Calu3 (cell line): ENCODE measurements at regions not wholly inside any gene's neighbourhood (a gene's known extent, or its start where the extent isn't known, plus 50 kb on each side); places are given as distances from the start of the nearest gene placed in this dataset.
A peak's percentile ranks its signal among the peaks of the same experiment; 100 is the strongest.
"Not testable (repeated sequence)": the region's sequence is repeated elsewhere in the genome, so short reads cannot be mapped to it uniquely, and the experiment has no call there.

ENCODE experiments used
- BruUV-seq: library from RNA; stranded (reverse); fragments of 400-500 nt; replicated peaks from 2 replicates; lab custom pipeline; 2021; lab: Mats Ljungman, UMichigan
- CTCF ChIA-PET: fragments of 300-600 bp; sonication (Branson Sonifier 250); formaldehyde crosslinking; loops from one replicate; lab custom pipeline; 2022; ENCODE audit warnings: antibody characterized with exemption; lab: Charles Lee
- DNase-seq: peaks from one replicate; pipeline ENCODE4 v3.0.0; 2022
- H3K27ac Mint-ChIP-seq: one replicate; pipeline ENCODE4 v1.8.0; 2022; ENCODE audit warnings: mixed read lengths; ENCODE audit not compliant: unreplicated experiment
- H3K27me3 Mint-ChIP-seq: one replicate; pipeline ENCODE4 v1.8.0; 2022; ENCODE audit warnings: mixed read lengths; ENCODE audit not compliant: unreplicated experiment
- H3K36me3 Mint-ChIP-seq: one replicate; pipeline ENCODE4 v1.8.0; 2022; ENCODE audit warnings: mild to moderate bottlenecking, moderate library complexity, mixed read lengths; ENCODE audit not compliant: insufficient read depth, unreplicated experiment
- H3K4me1 Mint-ChIP-seq: one replicate; pipeline ENCODE4 v1.8.0; 2022; ENCODE audit warnings: mild to moderate bottlenecking, low read depth, mixed read lengths; ENCODE audit not compliant: unreplicated experiment
- H3K4me3 Mint-ChIP-seq: one replicate; pipeline ENCODE4 v1.8.0; 2022; ENCODE audit warnings: mild to moderate bottlenecking, low read depth, moderate library complexity, mixed read lengths; ENCODE audit not compliant: unreplicated experiment
- H3K9me3 Mint-ChIP-seq: one replicate; pipeline ENCODE4 v1.8.0; 2022; ENCODE audit warnings: low read depth, mixed read lengths; ENCODE audit not compliant: unreplicated experiment
- intact Hi-C: fragments of 100-400 bp; cut with micrococcal nuclease; formaldehyde crosslinking; loops from one replicate; pipeline ENCODE4 v1.10.0; 2022; ENCODE audit not compliant: unreplicated experiment
- TF ChIP-seq, protein P1 (sequence below): fragments of 200-600 bp; IDR thresholded peaks from one replicate; pipeline ENCODE4 v1.8.0; 2022; ENCODE audit warnings: antibody characterized with exemption; ENCODE audit not compliant: unreplicated experiment

- DNase-seq, intact Hi-C loops, H3K36me3 Mint-ChIP-seq, H3K27me3 Mint-ChIP-seq, H3K4me3 Mint-ChIP-seq, BruUV-seq, H3K9me3 Mint-ChIP-seq, CTCF ChIA-PET, H3K27ac Mint-ChIP-seq: not testable (repeated sequence)
- peaks cover 35% of the 10 kb centered on the region for H3K4me1 Mint-ChIP-seq
Measured at GRCh38 chr6:142016666-142017065, 116.1 kb upstream of the GJE1 start.

DNA sequence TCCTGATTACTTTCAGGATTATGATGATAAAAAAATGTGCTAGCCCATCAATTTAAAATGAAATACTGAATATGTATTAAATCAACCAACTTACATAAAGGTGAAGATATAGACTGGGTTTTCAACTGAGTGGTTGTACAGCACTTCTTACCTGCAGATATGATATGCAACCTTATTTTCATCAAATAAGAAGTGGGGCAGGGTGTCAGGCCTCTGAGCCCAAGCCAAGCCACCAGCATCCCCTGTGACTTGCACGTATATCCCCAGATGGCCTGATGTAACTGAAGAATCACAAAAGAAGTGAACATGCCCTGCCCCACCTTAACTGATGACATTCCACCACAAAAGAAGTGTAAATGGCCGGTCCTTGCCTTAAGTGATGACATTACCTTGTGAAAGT lies 117.3 kb upstream of the GJE1 start:
- H3K9me3 Mint-ChIP-seq, H3K36me3 Mint-ChIP-seq, intact Hi-C loops, H3K4me3 Mint-ChIP-seq, DNase-seq, BruUV-seq, H3K27me3 Mint-ChIP-seq, CTCF ChIA-PET: not testable (repeated sequence)
- Mint-ChIP-seq H3K27ac (peak overlapping the region; percentile 88), H3K4me1 (peaks cover 46% of the 10 kb centered on the region)

GRCh38 chr6:142015011-142015410 lies 117.7 kb upstream of the GJE1 start:
- CTCF ChIA-PET = no interaction called here
- TF ChIP-seq, protein P1, sequence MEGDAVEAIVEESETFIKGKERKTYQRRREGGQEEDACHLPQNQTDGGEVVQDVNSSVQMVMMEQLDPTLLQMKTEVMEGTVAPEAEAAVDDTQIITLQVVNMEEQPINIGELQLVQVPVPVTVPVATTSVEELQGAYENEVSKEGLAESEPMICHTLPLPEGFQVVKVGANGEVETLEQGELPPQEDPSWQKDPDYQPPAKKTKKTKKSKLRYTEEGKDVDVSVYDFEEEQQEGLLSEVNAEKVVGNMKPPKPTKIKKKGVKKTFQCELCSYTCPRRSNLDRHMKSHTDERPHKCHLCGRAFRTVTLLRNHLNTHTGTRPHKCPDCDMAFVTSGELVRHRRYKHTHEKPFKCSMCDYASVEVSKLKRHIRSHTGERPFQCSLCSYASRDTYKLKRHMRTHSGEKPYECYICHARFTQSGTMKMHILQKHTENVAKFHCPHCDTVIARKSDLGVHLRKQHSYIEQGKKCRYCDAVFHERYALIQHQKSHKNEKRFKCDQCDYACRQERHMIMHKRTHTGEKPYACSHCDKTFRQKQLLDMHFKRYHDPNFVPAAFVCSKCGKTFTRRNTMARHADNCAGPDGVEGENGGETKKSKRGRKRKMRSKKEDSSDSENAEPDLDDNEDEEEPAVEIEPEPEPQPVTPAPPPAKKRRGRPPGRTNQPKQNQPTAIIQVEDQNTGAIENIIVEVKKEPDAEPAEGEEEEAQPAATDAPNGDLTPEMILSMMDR = no peak
- H3K9me3 Mint-ChIP-seq = no peaks in the 10 kb centered on the region
- no peaks in the 10 kb centered on the region for H3K36me3 Mint-ChIP-seq
- H3K27ac Mint-ChIP-seq = peak overlapping the region; percentile 88
- H3K27me3 Mint-ChIP-seq = no peaks in the 10 kb centered on the region
- H3K4me3 Mint-ChIP-seq = peak overlapping the region; percentile 38
- BruUV-seq = TSS peak; percentile 44
- intact Hi-C loops = no loop called here
- peaks cover 46% of the 10 kb centered on the region for H3K4me1 Mint-ChIP-seq
- DNase-seq = no peak

DNA sequence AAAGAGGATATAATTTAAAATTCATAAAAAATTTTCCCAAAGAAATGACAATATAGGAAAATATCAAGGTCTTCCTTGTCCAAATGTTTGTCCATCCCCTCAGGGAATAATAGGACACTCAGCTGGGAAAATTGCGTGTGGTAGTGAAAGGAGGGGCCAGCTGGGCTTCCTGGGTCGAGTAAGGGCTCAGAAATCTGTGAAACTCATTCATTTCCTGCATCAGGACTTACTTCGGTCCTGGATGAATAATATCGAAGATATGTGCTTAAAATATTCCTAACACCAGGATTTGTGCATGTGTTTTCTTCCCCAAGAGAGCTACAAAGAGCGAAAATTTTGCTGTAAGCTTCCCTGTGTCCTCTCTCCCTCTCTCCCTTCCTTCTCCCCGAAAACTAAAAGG lies 118.2 kb upstream of the GJE1 start:
- CTCF ChIA-PET = no interaction called here
- Mint-ChIP-seq H3K27me3 (no peaks in the 10 kb centered on the region), H3K4me3 (peak overlapping the region; percentile 38), H3K4me1 (peaks cover 48% of the 10 kb centered on the region), H3K36me3 (no peaks in the 10 kb centered on the region), H3K27ac (peak overlapping the region; percentile 88), H3K9me3 (no peaks in the 10 kb centered on the region)
- peak; percentile 32 for DNase-seq
- intact Hi-C loops = no loop called here
- TF ChIP-seq, protein P1 = no peak
- no TSS peak for BruUV-seq

- no peak for DNase-seq
- TF ChIP-seq, protein P1 = no peak
- Mint-ChIP-seq H3K27ac (peak overlapping the region; percentile 88), H3K36me3 (no peaks in the 10 kb centered on the region), H3K4me3 (peak overlapping the region; percentile 38), H3K9me3 (no peaks in the 10 kb centered on the region), H3K4me1 (peaks cover 53% of the 10 kb centered on the region), H3K27me3 (no peaks in the 10 kb centered on the region)
- CTCF ChIA-PET = interaction anchor here (0.6 kb wide), 1 partner anchor 1008 kb away, joined by 3 read pairs; no protein-coding TSS in a partner anchor
- no TSS peak for BruUV-seq
- intact Hi-C loops = no loop called here
Measured at GRCh38 chr6:142013875-142014495, 118.7 kb upstream of the GJE1 start.
